HepG2 (cell line): ENCODE measurements at regions not wholly inside any gene's neighbourhood (a gene's known extent, or its start where the extent isn't known, plus 50 kb on each side); places are given as distances from the start of the nearest gene placed in this dataset.
A peak's percentile ranks its signal among the peaks of the same experiment; 100 is the strongest.

Experiments
- ATAC-seq: fragments of 200-7000 bp; cut with Tn5 transposase; 3 replicates; pipeline ENCODE4 v1.9.1; 2020; ENCODE audit warnings: mild to moderate bottlenecking, moderate library complexity
- BruUV-seq: library from RNA; stranded (reverse); fragments of 400-500 nt; replicated peaks from 2 replicates; lab custom pipeline; 2021; lab: Mats Ljungman, UMichigan
- CTCF ChIA-PET: fragments of 300-600 bp; formaldehyde crosslinking; extraction: SDS; loops from one replicate; lab custom pipeline; 2021; ENCODE audit warnings: low total read pairs, inconsistent platforms, low intra/inter-chr PET ratio; lab: Yijun Ruan, JAX
- POLR2A ChIA-PET: fragments of 350-600 bp; sonication (Branson Sonifier 250); formaldehyde crosslinking; loops from one replicate; lab custom pipeline; 2020; ENCODE audit warnings: antibody characterized with exemption, inconsistent platforms; lab: Yijun Ruan, JAX
- DNase-seq: peaks from one replicate; pipeline ENCODE4 v3.0.0-alpha.2; 2015; ENCODE audit warnings: low spot score
- FAIRE-seq: peaks from 3 replicates; lab custom pipeline; 2011; peaks lifted over from hg19 to GRCh38; lab: Jason Lieb, UNC
- H2AFZ ChIP-seq: one replicate; pipeline ENCODE4 v1.6.1; 2011; ENCODE audit warnings: low read length, inconsistent platforms
- H3K27ac ChIP-seq: fragments of 300-600 bp; 3 replicates; pipeline ENCODE4 v1.8.0; 2011; ENCODE audit warnings: mixed run types, mild to moderate bottlenecking, mixed read lengths, low read length, inconsistent platforms; ENCODE audit not compliant: insufficient read depth; ENCODE audit errors: extremely low read length
- H3K27me3 ChIP-seq, 2 experiments: fragments of 200-600 bp in 1 of 2; 2 replicates in 1 of 2; 3 replicates in 1 of 2; pipeline versions ENCODE4 v1.6.0 to v1.8.0; 2011; ENCODE audit warnings: low read length in 2 of 2, mild to moderate bottlenecking in 2 of 2, moderate library complexity in 2 of 2, inconsistent platforms in 1 of 2; ENCODE audit not compliant: insufficient read depth in 2 of 2, control insufficient read depth in 1 of 2
- H3K36me3 ChIP-seq, 2 experiments: fragments of 200-600 bp in 1 of 2; replicated peaks in 1 of 2; 2 replicates in 1 of 2; 3 replicates in 1 of 2; pipeline versions ENCODE4 v1.5.1 to v1.8.0; 2011; ENCODE audit warnings: low read length in 2 of 2, inconsistent platforms in 1 of 2; ENCODE audit not compliant: insufficient read depth in 2 of 2, control insufficient read depth in 1 of 2
- H3K4me1 ChIP-seq: 2 replicates; pipeline ENCODE4 v1.5.1; 2012; ENCODE audit warnings: low read length, inconsistent platforms; ENCODE audit not compliant: insufficient read depth
- H3K4me2 ChIP-seq: 2 replicates; pipeline ENCODE4 v1.6.0; 2011; ENCODE audit warnings: low read depth, low read length, inconsistent platforms
- H3K4me3 ChIP-seq, 3 experiments: fragments of 200-600 bp in 1 of 3; sonication (generic), shearing (Covaris generic) in 1 of 3; replicated peaks in 1 of 3; 2 replicates each; pipeline ENCODE4 v1.5.1; 2011 to 2016; ENCODE audit warnings: low read length in 3 of 3, inconsistent platforms in 2 of 3, low read depth in 2 of 3, mild to moderate bottlenecking in 2 of 3, control low read depth in 1 of 3, mixed read lengths in 1 of 3; ENCODE audit not compliant: insufficient read depth in 1 of 3
- H3K79me2 ChIP-seq: one replicate; pipeline ENCODE4 v1.6.1; 2011; ENCODE audit warnings: low read length, inconsistent platforms; ENCODE audit not compliant: insufficient read depth
- H3K9ac ChIP-seq: 2 replicates; pipeline ENCODE4 v1.6.0; 2011; ENCODE audit warnings: mild to moderate bottlenecking, low read depth, low read length, inconsistent platforms; ENCODE audit not compliant: insufficient read depth
- H3K9me3 ChIP-seq: 2 replicates; pipeline ENCODE4 v1.5.1; 2012; ENCODE audit warnings: mild to moderate bottlenecking, low read length
- H4K20me1 ChIP-seq: 2 replicates; pipeline ENCODE4 v1.6.0; 2011; ENCODE audit warnings: inconsistent platforms, mild to moderate bottlenecking, low read length, moderate library complexity; ENCODE audit not compliant: insufficient read depth
- CREB1 ChIP-seq, 2 experiments: fragments of 450-650 bp in 1 of 2; IDR thresholded peaks; 2 replicates each; pipeline ENCODE4 v1.6.1; 2016 to 2017; ENCODE audit warnings: control low read depth in 1 of 2, mild to moderate bottlenecking in 1 of 2, missing compliant biosample characterization in 1 of 2, missing genetic modification characterization in 1 of 2
- DMAP1 ChIP-seq: IDR thresholded peaks from 2 replicates; pipeline ENCODE4 v1.6.1; 2016
- NFE2L1 ChIP-seq: sonication (generic); formaldehyde crosslinking; IDR thresholded peaks from 2 replicates; pipeline ENCODE4 v1.4.0; 2020; ENCODE audit warnings: missing genetic modification reagents, mild to moderate bottlenecking, borderline replicate concordance
- SKI ChIP-seq: fragments of 450-650 bp; IDR thresholded peaks from one replicate; pipeline ENCODE4 v1.6.1; 2018; ENCODE audit warnings: mild to moderate bottlenecking; ENCODE audit not compliant: partially characterized antibody
- TARDBP ChIP-seq: sonication (generic); formaldehyde crosslinking; IDR thresholded peaks from 2 replicates; pipeline ENCODE4 v1.8.0; 2022; ENCODE audit warnings: mild to moderate bottlenecking, missing genetic modification reagents
- TEAD3 ChIP-seq: optimal IDR thresholded peaks from 2 replicates; pipeline ENCODE3; 2016; ENCODE audit warnings: borderline replicate concordance
- TGIF2 ChIP-seq: IDR thresholded peaks from 2 replicates; pipeline ENCODE4 v1.6.1; 2016; ENCODE audit warnings: control low read depth, missing compliant biosample characterization
- THAP11 ChIP-seq: IDR thresholded peaks from 2 replicates; pipeline ENCODE4 v1.6.1; 2016; ENCODE audit warnings: missing biosample characterization, missing genetic modification reagents
- ZNF44 ChIP-seq: sonication (generic); formaldehyde crosslinking; IDR thresholded peaks from 2 replicates; pipeline ENCODE4 v1.5.1; 2020; ENCODE audit warnings: mild to moderate bottlenecking, missing genetic modification reagents
- ZSCAN21 ChIP-seq: sonication (generic); formaldehyde crosslinking; IDR thresholded peaks from 2 replicates; pipeline ENCODE4 v1.8.0; 2022; ENCODE audit warnings: mild to moderate bottlenecking, missing genetic modification reagents, moderate library complexity, borderline replicate concordance
- WGBS: methylation state at CpG from one replicate; pipeline ENCODE4 v1.1.6; 2017; ENCODE audit warnings: low lambda C conversion rate; 5-methylcytosine and 5-hydroxymethylcytosine counted together
- in situ Hi-C: cut with HindIII; loops from 2 replicates; pipeline ENCODE4 v1.10.0; 2017; ENCODE audit warnings: low pct_unique_long_range_greater_than_20kb; ENCODE audit not compliant: extremely low pct_ligation_motif_present
- intact Hi-C: fragments of 100-400 bp; cut with micrococcal nuclease; formaldehyde crosslinking; loops from one replicate; pipeline ENCODE4 v1.10.0; 2022; ENCODE audit not compliant: unreplicated experiment
- TF ChIP-seq, protein P1 (sequence below), 2 experiments: sonication (generic) in 1 of 2; formaldehyde crosslinking in 1 of 2; IDR thresholded peaks; 2 replicates each; pipeline versions ENCODE4 v1.4.0 to v1.6.1; 2018 to 2020; ENCODE audit warnings: missing genetic modification reagents in 2 of 2, borderline replicate concordance in 1 of 2, low read depth in 1 of 2, mild to moderate bottlenecking in 1 of 2, missing biosample characterization in 1 of 2
- TF ChIP-seq, protein P2 (sequence below): sonication (generic); IDR thresholded peaks from 2 replicates; pipeline ENCODE4 v1.6.1; 2016; ENCODE audit warnings: low read depth, borderline replicate concordance
- TF ChIP-seq, protein P3 (sequence below): sonication (generic); formaldehyde crosslinking; IDR thresholded peaks from 2 replicates; pipeline ENCODE4 v1.4.0; 2020; ENCODE audit warnings: missing genetic modification reagents, mild to moderate bottlenecking, borderline replicate concordance
- TF ChIP-seq, protein P4 (sequence below): sonication (generic); formaldehyde crosslinking; IDR thresholded peaks from 2 replicates; pipeline ENCODE4 v1.4.0; 2020; ENCODE audit warnings: missing genetic modification reagents, borderline replicate concordance

DNA sequence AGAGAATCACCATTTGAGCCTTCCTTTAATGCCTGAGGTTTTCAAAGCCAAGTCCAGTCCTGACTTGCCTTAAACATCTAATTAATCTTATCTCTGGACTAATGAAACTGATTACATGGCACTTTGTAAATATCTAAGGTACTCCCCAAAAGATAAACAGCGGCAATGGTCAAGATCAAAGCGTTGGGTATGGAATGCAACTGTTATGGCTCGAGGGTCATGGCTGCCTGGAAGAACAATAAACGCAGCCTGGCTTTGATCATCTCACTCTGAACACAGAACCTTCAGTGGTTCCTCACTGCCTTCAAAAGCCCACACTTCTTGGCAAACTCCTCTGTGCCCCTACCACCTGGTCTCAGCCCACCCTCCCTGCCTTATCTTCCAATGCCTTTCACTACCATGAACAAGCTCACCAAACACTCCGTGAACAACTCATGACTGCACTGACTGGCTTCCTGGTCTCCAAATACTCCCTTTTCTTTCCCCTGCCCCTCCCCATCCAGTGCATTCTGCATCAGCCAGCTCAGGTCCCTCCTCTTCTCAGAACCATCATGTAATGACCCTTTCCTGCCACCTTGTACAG, 150.2 kb upstream of the NFE2L3 start (continued):
- TF ChIP-seq, protein P1, sequence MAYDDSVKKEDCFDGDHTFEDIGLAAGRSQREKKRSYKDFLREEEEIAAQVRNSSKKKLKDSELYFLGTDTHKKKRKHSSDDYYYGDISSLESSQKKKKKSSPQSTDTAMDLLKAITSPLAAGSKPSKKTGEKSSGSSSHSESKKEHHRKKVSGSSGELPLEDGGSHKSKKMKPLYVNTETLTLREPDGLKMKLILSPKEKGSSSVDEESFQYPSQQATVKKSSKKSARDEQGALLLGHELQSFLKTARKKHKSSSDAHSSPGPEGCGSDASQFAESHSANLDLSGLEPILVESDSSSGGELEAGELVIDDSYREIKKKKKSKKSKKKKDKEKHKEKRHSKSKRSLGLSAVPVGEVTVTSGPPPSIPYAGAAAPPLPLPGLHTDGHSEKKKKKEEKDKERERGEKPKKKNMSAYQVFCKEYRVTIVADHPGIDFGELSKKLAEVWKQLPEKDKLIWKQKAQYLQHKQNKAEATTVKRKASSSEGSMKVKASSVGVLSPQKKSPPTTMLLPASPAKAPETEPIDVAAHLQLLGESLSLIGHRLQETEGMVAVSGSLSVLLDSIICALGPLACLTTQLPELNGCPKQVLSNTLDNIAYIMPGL (CRISPR knock-in tag; IDR thresholded peaks at IDR 0.05; ENCODE audit: borderline replicate concordance in 1 of 2, low read depth in 1 of 2): no peak
- TF ChIP-seq TARDBP (CRISPR knock-in tag) (peak; percentile 63; the same call in 1 of the 2 replicates), ZSCAN21 (no peak), THAP11 (CRISPR knock-in tag) (no peak), TEAD3 (CRISPR knock-in tag) (peak; percentile 91), DMAP1 (CRISPR knock-in tag) (0 out of 2 replicates have a peak, but pooled peaks have one; percentile 25), ZNF44 (CRISPR knock-in tag) (no peak), SKI (peak; percentile 48), NFE2L1 (CRISPR knock-in tag) (no peak)
- TF ChIP-seq, protein P2, sequence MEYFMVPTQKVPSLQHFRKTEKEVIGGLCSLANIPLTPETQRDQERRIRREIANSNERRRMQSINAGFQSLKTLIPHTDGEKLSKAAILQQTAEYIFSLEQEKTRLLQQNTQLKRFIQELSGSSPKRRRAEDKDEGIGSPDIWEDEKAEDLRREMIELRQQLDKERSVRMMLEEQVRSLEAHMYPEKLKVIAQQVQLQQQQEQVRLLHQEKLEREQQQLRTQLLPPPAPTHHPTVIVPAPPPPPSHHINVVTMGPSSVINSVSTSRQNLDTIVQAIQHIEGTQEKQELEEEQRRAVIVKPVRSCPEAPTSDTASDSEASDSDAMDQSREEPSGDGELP: 0 out of 2 replicates have a peak, but pooled peaks have one; percentile 20

DNA sequence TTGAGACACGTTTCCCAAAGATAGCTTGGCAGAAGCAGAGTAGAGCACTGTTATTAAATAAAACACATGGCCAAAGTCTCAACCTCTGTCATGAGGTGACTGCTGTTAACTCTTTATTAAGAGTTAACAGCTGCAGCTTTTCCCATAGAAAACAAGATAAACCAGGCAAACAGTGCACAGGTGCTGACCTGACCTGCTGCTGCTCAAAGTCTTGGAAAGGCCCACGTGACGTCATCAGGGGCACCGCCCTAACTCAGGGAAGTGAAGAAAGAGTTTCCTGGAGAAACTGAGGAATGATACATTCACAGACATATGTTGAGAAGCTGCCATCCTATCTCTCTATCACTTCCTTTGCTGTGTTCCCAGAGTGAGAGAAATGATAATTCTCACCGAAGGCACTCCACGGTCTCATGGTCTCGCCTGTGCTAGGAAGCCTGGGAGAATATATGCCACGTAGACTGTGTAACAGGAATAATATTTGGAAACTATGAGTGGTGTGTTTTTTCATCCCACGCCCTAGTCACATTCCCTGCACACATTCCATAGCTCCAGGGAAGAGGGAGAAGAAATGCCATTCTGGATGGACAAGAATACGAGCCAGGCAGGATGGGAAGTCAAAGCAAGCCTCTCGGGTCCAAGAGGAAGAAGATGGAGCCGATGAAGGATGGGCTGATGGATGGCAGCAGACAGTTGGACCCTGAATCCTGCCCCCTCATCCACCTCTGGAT, 146.2 kb upstream of the NFE2L3 start:
- POLR2A ChIA-PET: no interaction called here
- intact Hi-C loops: no loop called here
- TF ChIP-seq, protein P3, sequence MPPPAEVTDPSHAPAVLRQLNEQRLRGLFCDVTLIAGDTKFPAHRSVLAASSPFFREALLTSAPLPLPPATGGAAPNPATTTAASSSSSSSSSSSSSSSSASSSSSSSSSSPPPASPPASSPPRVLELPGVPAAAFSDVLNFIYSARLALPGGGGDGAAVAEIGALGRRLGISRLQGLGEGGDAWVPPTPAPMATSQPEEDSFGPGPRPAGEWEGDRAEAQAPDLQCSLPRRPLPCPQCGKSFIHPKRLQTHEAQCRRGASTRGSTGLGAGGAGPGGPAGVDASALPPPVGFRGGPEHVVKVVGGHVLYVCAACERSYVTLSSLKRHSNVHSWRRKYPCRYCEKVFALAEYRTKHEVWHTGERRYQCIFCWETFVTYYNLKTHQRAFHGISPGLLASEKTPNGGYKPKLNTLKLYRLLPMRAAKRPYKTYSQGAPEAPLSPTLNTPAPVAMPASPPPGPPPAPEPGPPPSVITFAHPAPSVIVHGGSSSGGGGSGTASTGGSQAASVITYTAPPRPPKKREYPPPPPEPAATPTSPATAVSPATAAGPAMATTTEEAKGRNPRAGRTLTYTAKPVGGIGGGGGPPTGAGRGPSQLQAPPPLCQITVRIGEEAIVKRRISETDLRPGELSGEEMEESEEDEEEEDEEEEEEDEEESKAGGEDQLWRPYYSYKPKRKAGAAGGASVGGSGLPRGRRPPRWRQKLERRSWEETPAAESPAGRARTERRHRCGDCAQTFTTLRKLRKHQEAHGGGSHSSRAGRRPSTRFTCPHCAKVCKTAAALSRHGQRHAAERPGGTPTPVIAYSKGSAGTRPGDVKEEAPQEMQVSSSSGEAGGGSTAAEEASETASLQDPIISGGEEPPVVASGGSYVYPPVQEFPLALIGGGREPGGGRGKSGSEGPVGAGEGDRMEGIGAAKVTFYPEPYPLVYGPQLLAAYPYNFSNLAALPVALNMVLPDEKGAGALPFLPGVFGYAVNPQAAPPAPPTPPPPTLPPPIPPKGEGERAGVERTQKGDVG (CRISPR knock-in tag): no peak
- TF ChIP-seq, protein P4, sequence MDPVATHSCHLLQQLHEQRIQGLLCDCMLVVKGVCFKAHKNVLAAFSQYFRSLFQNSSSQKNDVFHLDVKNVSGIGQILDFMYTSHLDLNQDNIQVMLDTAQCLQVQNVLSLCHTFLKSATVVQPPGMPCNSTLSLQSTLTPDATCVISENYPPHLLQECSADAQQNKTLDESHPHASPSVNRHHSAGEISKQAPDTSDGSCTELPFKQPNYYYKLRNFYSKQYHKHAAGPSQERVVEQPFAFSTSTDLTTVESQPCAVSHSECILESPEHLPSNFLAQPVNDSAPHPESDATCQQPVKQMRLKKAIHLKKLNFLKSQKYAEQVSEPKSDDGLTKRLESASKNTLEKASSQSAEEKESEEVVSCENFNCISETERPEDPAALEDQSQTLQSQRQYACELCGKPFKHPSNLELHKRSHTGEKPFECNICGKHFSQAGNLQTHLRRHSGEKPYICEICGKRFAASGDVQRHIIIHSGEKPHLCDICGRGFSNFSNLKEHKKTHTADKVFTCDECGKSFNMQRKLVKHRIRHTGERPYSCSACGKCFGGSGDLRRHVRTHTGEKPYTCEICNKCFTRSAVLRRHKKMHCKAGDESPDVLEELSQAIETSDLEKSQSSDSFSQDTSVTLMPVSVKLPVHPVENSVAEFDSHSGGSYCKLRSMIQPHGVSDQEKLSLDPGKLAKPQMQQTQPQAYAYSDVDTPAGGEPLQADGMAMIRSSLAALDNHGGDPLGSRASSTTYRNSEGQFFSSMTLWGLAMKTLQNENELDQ (CRISPR knock-in tag): no peak
- TF ChIP-seq CREB1 (IDR thresholded peaks at IDR 0.05) (peak; percentile 97), CREB1 (CRISPR knock-in tag; IDR thresholded peaks at IDR 0.05) (no peak), TGIF2 (CRISPR knock-in tag) (no peak)

More for the DNA sequence above, 146.2 kb upstream of the NFE2L3 start:
- Histone ChIP-seq H3K79me2 (no peaks in the 10 kb centered on the region), H3K4me3 (no peak overlapping the region), H3K9ac (no peak overlapping the region), H3K27ac (no peak overlapping the region), H3K9me3 (no peaks in the 10 kb centered on the region), H4K20me1 (no peaks in the 10 kb centered on the region), H3K4me1 (peaks cover 30% of the 10 kb centered on the region), H3K27me3 (no peaks in the 10 kb centered on the region), H3K36me3 (no peaks in the 10 kb centered on the region), H3K4me2 (no peak overlapping the region), H2AFZ (no peak overlapping the region)
- in situ Hi-C loops: no loop called here
- ATAC-seq: no peak
- BruUV-seq: no TSS peak
- WGBS: 19% methylated on average over 12 of the region's 12 CpGs
- DNase-seq: no peak
- FAIRE-seq: no peak
- CTCF ChIA-PET: no interaction called here
